Aorta (tissue), 5 donors: ENCODE measurements at regions not wholly inside any gene's neighbourhood (a gene's known extent, or its start where the extent isn't known, plus 50 kb on each side); places are given as distances from the start of the nearest gene placed in this dataset.

Experiments used
- ATAC-seq: fragments of 200-7000 bp; cut with Tn5 transposase; one replicate; pipeline ENCODE4 v1.9.1; 2022; ENCODE audit warnings: moderate library complexity; ENCODE audit not compliant: low FRiP score
- DNase-seq, 2 donors: peaks; one replicate each; pipeline ENCODE4 v3.0.0-alpha.2; 2020
- H3K27ac ChIP-seq, 2 donors: one replicate each; pipeline ENCODE4 v1.5.1; 2013; ENCODE audit warnings: low read length in 2 of 2, mild to moderate bottlenecking in 2 of 2, moderate library complexity in 2 of 2, control low read depth in 1 of 2, inconsistent platforms in 1 of 2, low read depth in 1 of 2
- H3K27me3 ChIP-seq, 2 donors: one replicate each; pipeline ENCODE4 v1.6.1; 2013; ENCODE audit warnings: control low read depth in 1 of 2, low read length in 1 of 2, mild to moderate bottlenecking in 1 of 2, moderate library complexity in 1 of 2; ENCODE audit not compliant: insufficient read depth in 2 of 2, control insufficient read depth in 1 of 2
- H3K36me3 ChIP-seq, 2 donors: one replicate each; pipeline ENCODE4 v1.6.1; 2013; ENCODE audit warnings: control low read depth in 1 of 2, low read length in 1 of 2, mild to moderate bottlenecking in 1 of 2; ENCODE audit not compliant: insufficient read depth in 2 of 2, control insufficient read depth in 1 of 2
- H3K4me1 ChIP-seq, 2 donors: one replicate each; pipeline ENCODE4 v1.6.1; 2013; ENCODE audit warnings: low read length in 2 of 2, control low read depth in 1 of 2, mild to moderate bottlenecking in 1 of 2, moderate library complexity in 1 of 2; ENCODE audit not compliant: insufficient read depth in 2 of 2, control insufficient read depth in 1 of 2
- H3K4me3 ChIP-seq, 2 donors: one replicate each; pipeline ENCODE4 v1.5.1; 2013; ENCODE audit warnings: low read length in 2 of 2, control low read depth in 1 of 2, mild to moderate bottlenecking in 1 of 2
- H3K9me3 ChIP-seq: one replicate; pipeline ENCODE4 v1.6.1; 2013; ENCODE audit warnings: mild to moderate bottlenecking, low read length; ENCODE audit not compliant: control insufficient read depth
- WGBS, 2 donors: extraction: QIAGEN DNeasy Blood & Tissue Kit; methylation state at CpG; one replicate each; pipeline ENCODE4 v1.1.7; 2013; 5-methylcytosine and 5-hydroxymethylcytosine counted together
- intact Hi-C, 2 donors: fragments of 100-400 bp; cut with DNase I; formaldehyde crosslinking; loops; one replicate each; pipeline versions ENCODE4 v1.14.2 to v1.15.0; 2022
- donor health status: healthy with polysubstance abuse.
- donor health status: Bipolar disorder and iron deficiency.
- donor health status: DM: no; HTN: no; CAD: no.
- donor health status: DM: no; HTN: no; CAD: no.
- donor health status: DM: yes; HTN: yes; CAD: no.

DNA sequence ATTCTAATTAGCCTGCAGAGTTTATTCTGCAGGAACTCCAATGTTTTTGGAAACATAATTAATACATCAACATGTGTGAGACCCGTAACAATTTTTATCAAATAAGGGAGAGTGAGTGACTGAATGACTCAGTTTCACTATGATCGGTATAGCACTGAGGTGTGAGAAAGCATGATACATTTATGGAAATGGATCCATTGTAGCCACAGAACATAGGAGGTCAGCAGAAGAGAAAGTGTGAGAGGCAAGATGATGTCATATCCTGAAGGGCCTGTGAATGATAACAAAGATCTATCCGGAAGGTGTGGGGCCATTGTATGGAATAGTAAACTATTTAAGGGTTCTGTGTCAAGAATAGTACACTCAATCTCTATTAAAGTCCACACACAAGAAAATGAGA lies 1406.1 kb upstream of the TENM4 start:
- Histone ChIP-seq H3K4me1 (no peaks in the 10 kb centered on the region), H3K4me3 (no peak overlapping the region), H3K9me3 (no peaks in the 10 kb centered on the region), H3K27ac (no peak overlapping the region), H3K27me3 (no peaks in the 10 kb centered on the region), H3K36me3 (no peaks in the 10 kb centered on the region)
- 81 to 86% methylated on average over 3 of the region's 3 CpGs for WGBS, 2 donors
- no peak for DNase-seq
- intact Hi-C loops: no loop called here
- ATAC-seq: no peak

DNA sequence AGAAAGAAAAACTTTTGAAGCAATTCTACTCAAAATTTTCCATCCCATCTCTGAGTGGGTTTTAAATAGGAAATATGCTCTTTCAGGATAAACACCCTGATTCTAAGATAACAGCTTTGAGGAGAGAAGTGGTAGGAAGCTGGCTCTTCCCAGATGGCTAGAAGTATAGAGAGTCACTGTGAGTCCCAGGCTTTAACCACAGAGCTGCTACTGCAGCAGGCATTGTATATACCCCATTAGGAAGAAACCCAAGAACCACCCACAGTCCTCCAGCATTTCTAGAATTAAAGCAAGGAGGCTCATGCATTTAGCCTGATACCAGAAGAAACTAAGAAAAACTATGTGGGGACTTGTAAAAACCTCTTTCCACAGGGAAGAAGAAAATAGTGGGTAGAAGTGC lies 1405.6 kb upstream of the TENM4 start:
- Histone ChIP-seq H3K27ac (no peak overlapping the region), H3K4me1 (no peaks in the 10 kb centered on the region), H3K36me3 (no peaks in the 10 kb centered on the region), H3K4me3 (no peak overlapping the region), H3K9me3 (no peaks in the 10 kb centered on the region), H3K27me3 (no peaks in the 10 kb centered on the region)
- ATAC-seq: no peak
- no peak for DNase-seq
- intact Hi-C loops: no loop called here

DNA sequence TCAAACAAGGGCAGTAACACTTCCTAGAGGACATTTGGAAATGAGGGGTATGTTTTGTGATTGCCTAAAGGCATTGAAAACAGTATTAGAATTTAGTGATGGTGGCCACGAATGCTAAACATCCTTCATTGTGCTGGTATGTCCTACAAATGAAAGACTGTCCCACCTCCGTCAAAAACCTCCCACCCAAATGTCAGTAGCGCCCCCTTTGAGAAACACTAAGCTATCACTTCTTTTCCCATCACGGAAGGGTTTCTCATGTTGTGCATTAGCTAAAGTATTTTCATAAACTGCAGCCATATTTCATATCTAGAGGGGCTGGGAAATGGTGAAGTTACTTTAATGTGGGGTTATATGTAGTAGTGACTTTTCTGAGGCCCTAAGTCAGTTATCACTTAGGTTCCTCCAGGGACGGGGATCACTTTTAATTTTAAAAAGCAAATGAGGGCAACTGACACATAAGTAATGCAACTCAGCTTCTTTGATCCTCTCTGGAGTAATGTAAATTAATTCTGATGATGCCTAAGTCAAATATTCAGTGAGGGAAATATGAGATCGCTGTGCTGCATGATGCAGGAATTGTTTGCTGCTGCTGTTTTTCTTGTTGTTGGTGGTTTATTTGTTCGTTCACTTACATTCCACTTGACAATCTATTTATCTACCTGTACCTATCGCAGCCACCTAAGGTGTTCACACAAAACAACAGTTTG lies 1403.4 kb upstream of the TENM4 start:
- Histone ChIP-seq H3K4me3 (no peak overlapping the region), H3K27me3 (no peaks in the 10 kb centered on the region), H3K4me1 (no peaks in the 10 kb centered on the region), H3K36me3 (no peaks in the 10 kb centered on the region), H3K9me3 (no peaks in the 10 kb centered on the region), H3K27ac (no peak overlapping the region)
- 79 to 83% methylated on average over 8 of the region's 8 CpGs for WGBS, 2 donors
- ATAC-seq (no peak), DNase-seq (no peak)
- intact Hi-C loops: no loop called here

DNA sequence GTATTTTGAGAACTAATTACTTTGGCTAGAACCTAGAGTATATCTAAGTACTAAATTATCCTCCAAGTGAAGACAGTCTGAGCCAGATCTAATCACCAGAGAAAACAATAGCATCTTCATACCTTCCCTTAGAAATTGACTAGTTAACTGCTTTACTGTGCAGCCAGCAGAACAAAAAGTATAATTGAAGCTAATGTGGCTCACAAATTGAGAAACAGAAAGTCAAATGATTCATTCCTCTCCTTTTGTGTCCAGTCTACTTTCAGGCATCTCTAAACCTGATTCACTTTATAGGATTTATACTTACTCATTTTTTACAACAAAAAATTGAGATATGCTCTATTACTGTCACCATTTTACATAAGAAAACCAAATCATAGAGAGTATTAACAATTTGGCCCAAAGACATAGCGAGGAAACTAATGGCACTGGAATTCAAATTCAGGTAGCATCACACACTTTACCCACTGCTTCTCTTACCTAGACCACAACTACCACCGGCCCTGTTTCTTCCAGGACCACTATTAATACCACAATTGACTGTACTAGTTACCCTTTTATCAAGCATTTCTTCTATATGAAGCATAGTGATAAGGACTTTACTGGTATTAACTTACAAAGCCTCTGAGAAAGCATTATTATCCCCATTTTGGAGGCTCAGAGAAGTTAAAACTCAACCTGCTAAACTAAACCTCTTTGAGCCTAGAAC lies 1402.6 kb upstream of the TENM4 start:
- 92 to 94% methylated on average over 2 of the region's 2 CpGs for WGBS, 2 donors
- intact Hi-C loops: no loop called here
- Histone ChIP-seq H3K4me1 (no peaks in the 10 kb centered on the region), H3K27ac (no peak overlapping the region), H3K36me3 (no peaks in the 10 kb centered on the region), H3K27me3 (no peaks in the 10 kb centered on the region), H3K4me3 (no peak overlapping the region), H3K9me3 (no peaks in the 10 kb centered on the region)
- DNase-seq (no peak), ATAC-seq (no peak)

DNA sequence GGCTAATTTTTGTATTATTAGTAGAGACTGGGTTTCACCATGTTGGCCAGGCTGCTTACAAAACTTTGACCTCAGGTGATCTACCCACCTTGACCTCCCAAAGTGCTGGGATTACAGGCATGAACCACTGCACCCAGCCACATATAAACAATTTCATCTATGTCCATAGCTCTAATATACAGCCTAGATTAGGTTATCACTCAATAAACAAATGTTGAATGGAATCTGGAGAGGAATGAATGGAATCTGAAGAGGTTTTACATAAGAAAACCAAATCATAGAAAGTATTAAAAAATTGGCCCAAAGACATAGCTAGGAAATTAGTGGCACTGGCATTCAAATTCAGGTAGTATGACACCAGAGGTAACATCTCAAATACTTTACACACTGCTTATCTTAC lies 1401.4 kb upstream of the TENM4 start:
- no peak overlapping the region for H3K27ac ChIP-seq
- H3K36me3 ChIP-seq: no peaks in the 10 kb centered on the region
- no peak overlapping the region for H3K4me3 ChIP-seq
- ATAC-seq (no peak), DNase-seq (no peak)
- no peaks in the 10 kb centered on the region for H3K4me1 ChIP-seq
- intact Hi-C loops: no loop called here
- no peaks in the 10 kb centered on the region for H3K27me3 ChIP-seq
- H3K9me3 ChIP-seq: no peaks in the 10 kb centered on the region

DNA sequence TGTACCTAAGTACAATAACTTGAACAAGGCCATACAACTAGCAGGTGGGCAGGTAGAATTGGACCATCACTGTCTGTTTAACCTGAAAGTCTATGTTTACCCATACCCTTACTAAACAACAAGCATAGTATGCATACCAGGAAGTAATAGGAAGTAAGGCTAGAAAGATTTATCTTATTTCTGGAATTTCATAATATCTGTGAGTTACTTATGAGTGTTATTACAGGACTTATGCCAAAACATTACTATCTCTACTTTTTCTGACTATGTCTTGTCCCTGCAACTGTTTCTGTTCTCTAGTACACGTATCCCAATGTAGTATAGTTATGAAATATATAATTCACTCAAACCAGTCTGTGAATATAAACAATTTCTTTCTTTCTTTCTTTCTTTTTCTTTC lies 1400.8 kb upstream of the TENM4 start:
- intact Hi-C loops: no loop called here
- Histone ChIP-seq H3K27me3 (no peaks in the 10 kb centered on the region), H3K27ac (no peak overlapping the region), H3K9me3 (no peaks in the 10 kb centered on the region), H3K4me1 (no peaks in the 10 kb centered on the region), H3K4me3 (no peak overlapping the region), H3K36me3 (no peaks in the 10 kb centered on the region)
- WGBS, 2 donors: 33 to 43% methylated on average over 1 of the region's 1 CpG
- no peak for ATAC-seq
- no peak for DNase-seq

DNA sequence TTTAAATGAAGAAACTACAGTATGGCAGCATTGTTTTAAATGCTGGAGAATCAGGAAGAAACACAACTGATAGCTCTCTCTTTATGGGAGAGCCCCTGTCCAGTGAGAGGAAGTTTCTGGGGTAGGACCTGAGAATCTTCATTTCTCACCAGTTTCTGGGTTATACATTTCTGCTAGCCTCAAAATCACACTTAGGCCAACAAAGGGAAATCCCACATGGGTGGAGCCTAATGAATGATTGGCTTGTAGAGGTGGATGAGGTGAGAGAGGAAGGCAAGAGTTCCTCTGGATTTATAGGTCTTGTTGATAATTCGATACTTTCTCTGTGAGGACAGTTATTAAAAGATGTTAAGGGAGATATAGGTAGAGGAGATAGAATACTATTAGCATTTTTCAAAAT lies 1397.3 kb upstream of the TENM4 start:
- Histone ChIP-seq H3K27me3 (no peaks in the 10 kb centered on the region), H3K4me3 (no peak overlapping the region), H3K36me3 (no peaks in the 10 kb centered on the region), H3K27ac (no peak overlapping the region), H3K9me3 (no peaks in the 10 kb centered on the region), H3K4me1 (no peaks in the 10 kb centered on the region)
- intact Hi-C loops: no loop called here
- ATAC-seq (no peak), DNase-seq (no peak)
- WGBS, 2 donors: 90 to 93% methylated on average over 1 of the region's 1 CpG

DNA sequence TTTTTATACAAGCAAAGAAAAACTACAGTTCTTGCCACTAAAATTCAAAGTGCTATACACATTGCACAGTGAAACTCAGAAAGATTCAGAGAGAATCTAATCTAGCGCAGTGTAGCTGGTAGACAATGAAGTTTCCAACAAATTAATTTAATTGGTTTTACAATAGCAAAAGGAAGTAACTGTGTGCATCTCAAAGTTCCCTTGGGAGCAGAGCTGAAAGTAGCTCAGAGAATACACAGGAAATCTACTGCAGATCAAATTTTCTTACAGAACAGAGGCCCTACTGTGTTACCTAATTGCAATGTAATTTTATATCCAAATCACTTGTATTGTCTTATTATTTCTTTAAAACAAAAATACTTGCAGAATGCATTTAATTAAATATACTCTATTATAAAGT lies 1396.2 kb upstream of the TENM4 start:
- Histone ChIP-seq H3K4me1 (no peaks in the 10 kb centered on the region), H3K27ac (no peak overlapping the region), H3K9me3 (no peaks in the 10 kb centered on the region), H3K27me3 (no peaks in the 10 kb centered on the region), H3K4me3 (no peak overlapping the region), H3K36me3 (no peaks in the 10 kb centered on the region)
- DNase-seq (no peak), ATAC-seq (no peak)
- intact Hi-C loops: no loop called here
- WGBS, 2 donors: 93 to 94% methylated on average over 1 of the region's 1 CpG

DNA sequence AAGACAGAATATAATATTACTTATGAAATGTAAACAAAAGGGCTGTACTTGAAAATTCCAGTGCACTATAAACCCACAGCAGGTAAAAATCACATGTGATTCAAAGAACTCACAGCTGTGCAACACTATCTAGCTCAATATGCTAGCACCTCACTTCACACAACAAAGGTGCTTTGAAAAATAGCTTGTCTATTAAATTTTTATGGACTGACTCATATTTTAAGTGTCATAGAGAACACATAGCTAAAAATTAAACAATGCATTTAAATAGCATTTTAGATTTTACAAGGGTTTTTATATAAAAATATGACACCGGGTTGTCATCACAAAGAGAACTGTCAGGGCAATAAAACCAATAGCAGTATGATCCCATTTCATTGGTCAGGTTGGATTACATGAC lies 1390.5 kb upstream of the TENM4 start:
- intact Hi-C loops: no loop called here
- 95 to 96% methylated on average over 1 of the region's 1 CpG for WGBS, 2 donors
- H3K4me3 ChIP-seq: no peak overlapping the region
- no peak overlapping the region for H3K27ac ChIP-seq
- H3K27me3 ChIP-seq: no peaks in the 10 kb centered on the region
- no peaks in the 10 kb centered on the region for H3K36me3 ChIP-seq
- H3K9me3 ChIP-seq: no peaks in the 10 kb centered on the region
- H3K4me1 ChIP-seq: no peaks in the 10 kb centered on the region
- DNase-seq (no peak), ATAC-seq (no peak)
